OCI-LY3 (cell line): ENCODE measurements at regions not wholly inside any gene's neighbourhood (a gene's known extent, or its start where the extent isn't known, plus 50 kb on each side); places are given as distances from the start of the nearest gene placed in this dataset.

Experiments used
- H2AFZ ChIP-seq: fragments of 200-600, 300-600 bp; shearing (Covaris generic); 2 replicates; pipeline ENCODE4 v1.6.0; 2014; ENCODE audit warnings: antibody characterized with exemption, low read depth, low read length
- H3K27ac ChIP-seq: fragments of 200-600, 300-600 bp; sonication (generic); 2 replicates; pipeline ENCODE4 v1.5.1; 2014; ENCODE audit warnings: mild to moderate bottlenecking, low read length, moderate library complexity, mixed read lengths
- H3K27me3 ChIP-seq: fragments of 200-600, 300-600 bp; sonication (generic); 2 replicates; pipeline ENCODE4 v1.6.1; 2014; ENCODE audit warnings: low read depth, low read length, mixed read lengths
- H3K36me3 ChIP-seq: fragments of 200-600, 300-600 bp; sonication (generic); replicated peaks from 2 replicates; pipeline ENCODE3; 2014; ENCODE audit warnings: low read depth, low read length, mixed read lengths
- H3K4me1 ChIP-seq: fragments of 300-600, 200-600 bp; sonication (generic); 2 replicates; pipeline ENCODE4 v1.6.1; 2014; ENCODE audit warnings: low read length, mixed read lengths
- H3K4me2 ChIP-seq: fragments of 200-600, 300-600 bp; sonication (generic); 2 replicates; pipeline ENCODE4 v1.6.1; 2014; ENCODE audit warnings: low read length, mixed read lengths
- H3K4me3 ChIP-seq: fragments of 300-600, 200-600 bp; sonication (generic); 2 replicates; pipeline ENCODE4 v1.5.1; 2014; ENCODE audit warnings: antibody characterized with exemption, mild to moderate bottlenecking, low read length, moderate library complexity
- H3K79me2 ChIP-seq: fragments of 300-600, 200-600 bp; shearing (Covaris generic); 2 replicates; pipeline ENCODE4 v1.6.1; 2014; ENCODE audit warnings: mild to moderate bottlenecking, low read length, mixed read lengths
- H3K9ac ChIP-seq: fragments of 300-600, 200-600 bp; shearing (Covaris generic); 2 replicates; pipeline ENCODE4 v1.6.0; 2014; ENCODE audit warnings: mild to moderate bottlenecking, low read length, moderate library complexity
- H3K9me3 ChIP-seq: fragments of 200-600, 300-600 bp; shearing (Covaris generic); 2 replicates; pipeline ENCODE4 v1.6.1; 2014; ENCODE audit warnings: low read length, mixed read lengths; ENCODE audit not compliant: insufficient read depth
- H4K20me1 ChIP-seq: fragments of 200-600, 300-600 bp; sonication (generic); 2 replicates; pipeline ENCODE4 v1.6.1; 2016; ENCODE audit warnings: low read length, mixed read lengths; ENCODE audit not compliant: insufficient read depth
- EZH2phosphoT487 ChIP-seq: fragments of 200-600 bp; shearing (Covaris generic); IDR thresholded peaks from 2 replicates; pipeline ENCODE4 v1.6.1; 2018; ENCODE audit warnings: antibody characterized with exemption, mixed run types, low read depth
- TF ChIP-seq, protein P1 (sequence below): fragments of 200-600, 300-600 bp; sonication (generic); IDR thresholded peaks from 2 replicates; pipeline ENCODE4 v1.5.1; 2014; ENCODE audit warnings: antibody characterized with exemption, low read length, low read depth

- Histone ChIP-seq H3K4me1 (no peaks in the 10 kb centered on the region), H3K36me3 (no peaks in the 10 kb centered on the region), H3K4me3 (no peak overlapping the region), H3K27me3 (no peaks in the 10 kb centered on the region), H4K20me1 (no peaks in the 10 kb centered on the region), H2AFZ (no peak overlapping the region), H3K9me3 (no peaks in the 10 kb centered on the region), H3K27ac (no peak overlapping the region), H3K9ac (no peak overlapping the region), H3K79me2 (no peaks in the 10 kb centered on the region), H3K4me2 (no peak overlapping the region)
- TF ChIP-seq, protein P1, sequence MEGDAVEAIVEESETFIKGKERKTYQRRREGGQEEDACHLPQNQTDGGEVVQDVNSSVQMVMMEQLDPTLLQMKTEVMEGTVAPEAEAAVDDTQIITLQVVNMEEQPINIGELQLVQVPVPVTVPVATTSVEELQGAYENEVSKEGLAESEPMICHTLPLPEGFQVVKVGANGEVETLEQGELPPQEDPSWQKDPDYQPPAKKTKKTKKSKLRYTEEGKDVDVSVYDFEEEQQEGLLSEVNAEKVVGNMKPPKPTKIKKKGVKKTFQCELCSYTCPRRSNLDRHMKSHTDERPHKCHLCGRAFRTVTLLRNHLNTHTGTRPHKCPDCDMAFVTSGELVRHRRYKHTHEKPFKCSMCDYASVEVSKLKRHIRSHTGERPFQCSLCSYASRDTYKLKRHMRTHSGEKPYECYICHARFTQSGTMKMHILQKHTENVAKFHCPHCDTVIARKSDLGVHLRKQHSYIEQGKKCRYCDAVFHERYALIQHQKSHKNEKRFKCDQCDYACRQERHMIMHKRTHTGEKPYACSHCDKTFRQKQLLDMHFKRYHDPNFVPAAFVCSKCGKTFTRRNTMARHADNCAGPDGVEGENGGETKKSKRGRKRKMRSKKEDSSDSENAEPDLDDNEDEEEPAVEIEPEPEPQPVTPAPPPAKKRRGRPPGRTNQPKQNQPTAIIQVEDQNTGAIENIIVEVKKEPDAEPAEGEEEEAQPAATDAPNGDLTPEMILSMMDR = no peak
- no peak for TF ChIP-seq EZH2phosphoT487
Measured at GRCh38 chr7:110168010-110168409, 922.9 kb upstream of the LRRN3 start.

- no peak overlapping the region for H2AFZ ChIP-seq
- no peaks in the 10 kb centered on the region for H3K9me3 ChIP-seq
- H3K27me3 ChIP-seq = no peaks in the 10 kb centered on the region
- H3K36me3 ChIP-seq = no peaks in the 10 kb centered on the region
- no peaks in the 10 kb centered on the region for H3K4me1 ChIP-seq
- TF ChIP-seq, protein P1 = no peak
- TF ChIP-seq EZH2phosphoT487 = no peak
- no peak overlapping the region for H3K27ac ChIP-seq
- no peak overlapping the region for H3K4me3 ChIP-seq
- no peaks in the 10 kb centered on the region for H4K20me1 ChIP-seq
- no peak overlapping the region for H3K4me2 ChIP-seq
- H3K9ac ChIP-seq = no peak overlapping the region
- H3K79me2 ChIP-seq = no peaks in the 10 kb centered on the region
Measured at GRCh38 chr7:110170841-110171240, 920.1 kb upstream of the LRRN3 start.

GRCh38 chr7:110177463-110177862, 913.5 kb upstream of the LRRN3 start:
- Histone ChIP-seq H4K20me1 (no peaks in the 10 kb centered on the region), H3K27me3 (no peaks in the 10 kb centered on the region), H3K4me3 (no peak overlapping the region), H3K4me2 (no peak overlapping the region), H3K79me2 (no peaks in the 10 kb centered on the region), H2AFZ (no peak overlapping the region), H3K36me3 (no peaks in the 10 kb centered on the region), H3K9me3 (no peaks in the 10 kb centered on the region), H3K27ac (no peak overlapping the region), H3K4me1 (no peaks in the 10 kb centered on the region), H3K9ac (no peak overlapping the region)
- TF ChIP-seq, protein P1 = no peak
- no peak for TF ChIP-seq EZH2phosphoT487

DNA sequence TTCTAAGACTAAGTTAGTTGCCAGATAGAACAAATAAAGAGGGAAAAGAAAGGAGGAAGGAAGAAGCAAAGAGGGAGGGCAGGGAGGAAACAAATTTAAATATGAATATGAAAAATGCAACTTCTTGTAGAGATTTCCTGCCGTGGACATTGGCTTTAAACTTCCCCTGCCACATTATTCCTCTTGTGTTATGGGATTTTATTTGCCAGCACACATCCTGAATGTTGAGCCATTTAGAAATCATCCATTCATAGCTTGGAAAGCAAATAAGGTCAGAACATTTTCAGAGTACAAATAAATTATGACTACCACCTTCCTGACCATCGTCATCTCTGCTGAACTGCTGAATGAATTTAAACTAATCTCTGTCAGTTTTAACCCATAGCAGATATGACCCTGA, 911.9 kb upstream of the LRRN3 start:
- Histone ChIP-seq H3K4me2 (no peak overlapping the region), H4K20me1 (no peaks in the 10 kb centered on the region), H3K27me3 (no peaks in the 10 kb centered on the region), H2AFZ (no peak overlapping the region), H3K27ac (no peak overlapping the region), H3K4me1 (no peaks in the 10 kb centered on the region), H3K4me3 (no peak overlapping the region), H3K9me3 (no peaks in the 10 kb centered on the region), H3K36me3 (no peaks in the 10 kb centered on the region), H3K9ac (no peak overlapping the region), H3K79me2 (no peaks in the 10 kb centered on the region)
- no peak for TF ChIP-seq EZH2phosphoT487
- TF ChIP-seq, protein P1 = no peak
